Neural crest cell (in vitro differentiated cells): ENCODE measurements at regions not wholly inside any gene's neighbourhood (a gene's known extent, or its start where the extent isn't known, plus 50 kb on each side); places are given as distances from the start of the nearest gene placed in this dataset.

ENCODE experiments used
- DNase-seq: peaks from one replicate; pipeline ENCODE4 v3.0.0; 2021; ENCODE audit warnings: low read depth, mixed read lengths, low spot score
- H3K27ac Mint-ChIP-seq: one replicate; pipeline ENCODE4 v1.8.0; 2021; ENCODE audit warnings: mild to moderate bottlenecking, mixed read lengths; ENCODE audit not compliant: unreplicated experiment
- H3K27me3 Mint-ChIP-seq: 2 replicates; pipeline ENCODE4 v1.8.0; 2021; ENCODE audit warnings: low read depth, mild to moderate bottlenecking, mixed read lengths
- H3K36me3 Mint-ChIP-seq: 2 replicates; pipeline ENCODE4 v1.8.0; 2021; ENCODE audit warnings: low read depth, mild to moderate bottlenecking, mixed read lengths
- H3K4me1 Mint-ChIP-seq: 2 replicates; pipeline ENCODE4 v1.8.0; 2021; ENCODE audit warnings: mixed read lengths
- H3K4me3 Mint-ChIP-seq: one replicate; pipeline ENCODE4 v1.8.0; 2021; ENCODE audit warnings: mild to moderate bottlenecking, mixed read lengths
- H3K9me3 Mint-ChIP-seq: 2 replicates; pipeline ENCODE4 v1.8.0; 2021; ENCODE audit warnings: mixed read lengths
- TF ChIP-seq, protein P1 (sequence below): fragments of 200-600 bp; sonication (generic); conservative IDR thresholded peaks from 2 replicates; pipeline ENCODE4 v1.5.0; 2021; ENCODE audit warnings: antibody characterized with exemption, mild to moderate bottlenecking

- Mint-ChIP-seq H3K36me3 (no peaks in the 10 kb centered on the region), H3K27me3 (peaks cover 33% of the 10 kb centered on the region), H3K4me1 (no peaks in the 10 kb centered on the region), H3K4me3 (no peak overlapping the region), H3K27ac (no peak overlapping the region), H3K9me3 (peaks cover 2% of the 10 kb centered on the region)
- TF ChIP-seq, protein P1, sequence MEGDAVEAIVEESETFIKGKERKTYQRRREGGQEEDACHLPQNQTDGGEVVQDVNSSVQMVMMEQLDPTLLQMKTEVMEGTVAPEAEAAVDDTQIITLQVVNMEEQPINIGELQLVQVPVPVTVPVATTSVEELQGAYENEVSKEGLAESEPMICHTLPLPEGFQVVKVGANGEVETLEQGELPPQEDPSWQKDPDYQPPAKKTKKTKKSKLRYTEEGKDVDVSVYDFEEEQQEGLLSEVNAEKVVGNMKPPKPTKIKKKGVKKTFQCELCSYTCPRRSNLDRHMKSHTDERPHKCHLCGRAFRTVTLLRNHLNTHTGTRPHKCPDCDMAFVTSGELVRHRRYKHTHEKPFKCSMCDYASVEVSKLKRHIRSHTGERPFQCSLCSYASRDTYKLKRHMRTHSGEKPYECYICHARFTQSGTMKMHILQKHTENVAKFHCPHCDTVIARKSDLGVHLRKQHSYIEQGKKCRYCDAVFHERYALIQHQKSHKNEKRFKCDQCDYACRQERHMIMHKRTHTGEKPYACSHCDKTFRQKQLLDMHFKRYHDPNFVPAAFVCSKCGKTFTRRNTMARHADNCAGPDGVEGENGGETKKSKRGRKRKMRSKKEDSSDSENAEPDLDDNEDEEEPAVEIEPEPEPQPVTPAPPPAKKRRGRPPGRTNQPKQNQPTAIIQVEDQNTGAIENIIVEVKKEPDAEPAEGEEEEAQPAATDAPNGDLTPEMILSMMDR, result no peak
- DNase-seq, result no peak
Observed at GRCh38 chr1:5664906-5665875, 327.0 kb downstream of the NPHP4 start.

DNA sequence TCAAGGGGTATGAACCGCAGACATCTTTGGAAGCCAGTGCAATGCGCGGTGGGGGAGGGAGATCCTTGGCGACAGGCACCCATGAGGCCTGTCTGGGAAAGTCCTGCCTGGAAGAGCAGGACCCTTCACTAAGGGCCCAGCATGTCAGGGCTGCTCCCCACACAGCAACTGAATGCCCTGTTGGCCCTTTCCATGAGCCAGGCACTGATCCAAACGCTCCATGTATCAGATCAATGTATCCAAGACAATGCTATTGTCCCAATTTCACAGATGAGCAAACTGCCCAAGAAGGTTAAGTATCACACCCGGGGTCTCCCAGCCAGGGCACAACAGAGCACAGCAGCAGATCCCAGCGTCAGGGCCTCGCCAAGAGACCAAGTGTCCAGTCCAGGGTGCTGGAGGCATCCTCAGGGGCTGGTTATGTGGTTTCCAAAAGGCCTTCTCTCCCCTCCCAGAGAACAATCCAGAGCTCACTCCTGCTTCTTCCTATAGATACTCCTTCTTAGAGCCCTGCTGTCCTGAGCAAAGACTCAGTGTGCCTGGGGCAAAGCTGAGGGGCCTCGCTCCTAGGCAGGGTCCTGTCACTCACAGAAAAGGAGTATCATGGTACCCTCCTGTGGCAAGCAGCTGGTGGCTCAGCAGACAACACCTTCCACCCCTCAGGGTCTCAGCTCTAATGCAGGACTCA, 328.0 kb downstream of the NPHP4 start:
- no peak for DNase-seq
- H3K27ac Mint-ChIP-seq, result no peak overlapping the region
- H3K4me3 Mint-ChIP-seq, result no peak overlapping the region

DNA sequence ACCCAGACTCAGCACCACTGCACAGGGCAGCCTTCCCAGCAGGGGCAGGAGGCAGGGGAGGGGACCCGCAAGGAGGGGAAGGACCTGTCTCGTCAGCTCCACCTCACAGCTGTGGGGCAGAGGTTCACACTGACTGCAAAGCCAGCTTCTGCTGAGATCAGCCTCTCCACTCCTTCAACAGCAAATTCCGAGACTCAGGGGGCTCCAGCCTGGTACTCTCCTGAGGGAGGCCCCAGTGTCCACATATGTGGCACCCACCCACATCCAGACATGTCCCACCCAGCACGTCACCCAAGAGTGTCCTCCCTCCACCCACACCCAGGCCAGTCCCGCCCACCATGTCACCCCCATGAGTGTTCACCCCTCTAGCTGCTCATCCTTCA, 329.5 kb downstream of the NPHP4 start:
- TF ChIP-seq, protein P1, result no peak
- DNase-seq, result no peak
- Mint-ChIP-seq H3K36me3 (no peaks in the 10 kb centered on the region), H3K27ac (no peak overlapping the region), H3K27me3 (peaks cover 18% of the 10 kb centered on the region), H3K4me3 (no peak overlapping the region), H3K4me1 (no peaks in the 10 kb centered on the region), H3K9me3 (peaks cover 2% of the 10 kb centered on the region)

More for the DNA sequence above, 328.0 kb downstream of the NPHP4 start:
- TF ChIP-seq, protein P1, result no peak
- Mint-ChIP-seq H3K4me1 (no peaks in the 10 kb centered on the region), H3K36me3 (no peaks in the 10 kb centered on the region), H3K27me3 (peaks cover 33% of the 10 kb centered on the region), H3K9me3 (peaks cover 2% of the 10 kb centered on the region)

GRCh38 chr1:5662086-5662743, 330.0 kb downstream of the NPHP4 start:
- TF ChIP-seq, protein P1, result no peak
- DNase-seq, result no peak
- H3K27me3 Mint-ChIP-seq, result peaks cover 13% of the 10 kb centered on the region
- no peaks in the 10 kb centered on the region for H3K36me3 Mint-ChIP-seq
- H3K27ac Mint-ChIP-seq, result no peak overlapping the region
- peaks cover 2% of the 10 kb centered on the region for H3K9me3 Mint-ChIP-seq
- no peak overlapping the region for H3K4me3 Mint-ChIP-seq
- no peaks in the 10 kb centered on the region for H3K4me1 Mint-ChIP-seq
